ENCODE measurements at regions not wholly inside any gene's neighbourhood (a gene's known extent, or its start where the extent isn't known, plus 50 kb on each side); places are given as distances from the start of the nearest gene placed in this dataset.

- TF ChIP-seq HNF4A (conservative IDR thresholded peaks at IDR 0.05) (no peak), ZBTB33 (IDR thresholded peaks at IDR 0.05) (no peak), FOXA1 (IDR thresholded peaks at IDR 0.05) (no peak)
Measured at GRCh38 chr6:121925024-121925423, 474.4 kb upstream of the HSF2 start (continued).

GRCh38 chr6:121925534-121926255 is 473.8 kb upstream of the HSF2 start:
- Histone ChIP-seq H3K4me3 (ENCODE audit: low read depth in 1 of 3, low read length in 3 of 3) (no peak overlapping the region), H3K9ac (ENCODE audit: low read depth in 1 of 2, low read length in 2 of 2) (no peak overlapping the region), H3K9me3 (ENCODE audit: control insufficient read depth in 4 of 4, low read length in 3 of 4) (no peaks in the 10 kb centered on the region), H3K4me1 (ENCODE audit: control insufficient read depth in 4 of 4, insufficient read depth in 4 of 4, low read length in 3 of 4) (no peaks in the 10 kb centered on the region), H3K27me3 (ENCODE audit: control insufficient read depth in 4 of 4, insufficient read depth in 4 of 4, low read length in 3 of 4) (peaks cover 0 to 11% (median 0%) of the 10 kb centered on the region in 4 donors), H3K36me3 (ENCODE audit: control insufficient read depth in 4 of 4, insufficient read depth in 3 of 4, low read depth in 1 of 4, low read length in 3 of 4) (no peaks in the 10 kb centered on the region), H3K27ac (ENCODE audit: low read depth in 1 of 2, low read length in 2 of 2) (no peak overlapping the region)
- 55% methylated on average over 3 of the region's 3 CpGs for WGBS
- TF ChIP-seq SP1 (IDR thresholded peaks at IDR 0.05) (no peak), MAX (IDR thresholded peaks at IDR 0.05) (no peak), REST (IDR thresholded peaks at IDR 0.05) (no peak), TAF1 (conservative IDR thresholded peaks at IDR 0.05) (no peak), GABPA (IDR thresholded peaks at IDR 0.05 in 1 of 2, conservative IDR thresholded peaks at IDR 0.05 in 1 of 2) (no peak), ATF3 (IDR thresholded peaks at IDR 0.05) (no peak), FOXA2 (IDR thresholded peaks at IDR 0.05) (no peak), HNF4G (IDR thresholded peaks at IDR 0.05) (no peak), FOXA1 (IDR thresholded peaks at IDR 0.05) (no peak), NR2F2 (IDR thresholded peaks at IDR 0.05) (no peak), JUND (IDR thresholded peaks at IDR 0.05) (no peak), EGR1 (IDR thresholded peaks at IDR 0.05; ENCODE audit: low read depth in 2 of 2) (no peak), HNF4A (conservative IDR thresholded peaks at IDR 0.05) (no peak)
- DNase-seq (ENCODE audit: low spot score), result no peak

- H3K27ac ChIP-seq (ENCODE audit: low read depth in 1 of 2, low read length in 2 of 2), result no peak overlapping the region
- no peaks in the 10 kb centered on the region for H3K27me3 ChIP-seq (ENCODE audit: control insufficient read depth in 4 of 4, insufficient read depth in 4 of 4, low read length in 3 of 4)
- no peak for DNase-seq (ENCODE audit: low spot score)
- H3K4me1 ChIP-seq (ENCODE audit: control insufficient read depth in 4 of 4, insufficient read depth in 4 of 4, low read length in 3 of 4), result no peaks in the 10 kb centered on the region
- H3K9ac ChIP-seq (ENCODE audit: low read depth in 1 of 2, low read length in 2 of 2), result no peak overlapping the region
- H3K4me3 ChIP-seq (ENCODE audit: low read depth in 1 of 3, low read length in 3 of 3), result no peak overlapping the region
- no peaks in the 10 kb centered on the region for H3K36me3 ChIP-seq (ENCODE audit: control insufficient read depth in 4 of 4, insufficient read depth in 3 of 4, low read depth in 1 of 4, low read length in 3 of 4)
- H3K9me3 ChIP-seq (ENCODE audit: control insufficient read depth in 4 of 4, low read length in 3 of 4), result no peaks in the 10 kb centered on the region
- 27% methylated on average over 1 of the region's 1 CpG for WGBS
- TF ChIP-seq YY1 (IDR thresholded peaks at IDR 0.05), result no peak
- no peak for TF ChIP-seq FOXA2 (IDR thresholded peaks at IDR 0.05)
- TF ChIP-seq JUND (IDR thresholded peaks at IDR 0.05), result no peak
- no peak for TF ChIP-seq NR2F2 (IDR thresholded peaks at IDR 0.05)
- no peak for TF ChIP-seq FOXA1 (IDR thresholded peaks at IDR 0.05)
- TF ChIP-seq EGR1 (IDR thresholded peaks at IDR 0.05; ENCODE audit: low read depth in 2 of 2), result no peak
- TF ChIP-seq HNF4G (IDR thresholded peaks at IDR 0.05), result no peak
- TF ChIP-seq GABPA (IDR thresholded peaks at IDR 0.05 in 1 of 2, conservative IDR thresholded peaks at IDR 0.05 in 1 of 2), result no peak
- TF ChIP-seq ATF3 (IDR thresholded peaks at IDR 0.05), result no peak
- TF ChIP-seq REST (IDR thresholded peaks at IDR 0.05), result no peak
- no peak for TF ChIP-seq CTCF (IDR thresholded peaks at IDR 0.05; ENCODE audit: low read depth, low read length, missing input control)
Measured at GRCh38 chr6:121929301-121929700, 470.2 kb upstream of the HSF2 start.

All from liver (tissue), 8 donors.